SW480 (cell line): ENCODE measurements at regions not wholly inside any gene's neighbourhood (a gene's known extent, or its start where the extent isn't known, plus 50 kb on each side); places are given as distances from the start of the nearest gene placed in this dataset.

ENCODE experiments used
- DNase-seq: peaks from one replicate; pipeline ENCODE4 v3.0.0-alpha.2; 2016; ENCODE audit warnings: low spot score

GRCh38 chr1:244265507-244265906 is 186.2 kb downstream of the ADSS2 start:
- DNase-seq, result no peak

- no peak for DNase-seq
Observed at GRCh38 chr1:244269169-244269568, 182.5 kb downstream of the ADSS2 start.

- DNase-seq, result no peak
Observed at GRCh38 chr1:244271004-244271403, 180.7 kb downstream of the ADSS2 start.

- DNase-seq, result no peak
Observed at GRCh38 chr1:244271691-244272308, 179.9 kb downstream of the ADSS2 start.

- peak; percentile 82 for DNase-seq
Observed at GRCh38 chr1:244272471-244273261, 179.0 kb downstream of the ADSS2 start.

- peak; percentile 8 for DNase-seq
Observed at GRCh38 chr1:244273262-244273844, 178.4 kb downstream of the ADSS2 start.

- DNase-seq, result peak; percentile 45
Observed at GRCh38 chr1:244273845-244274619, 177.7 kb downstream of the ADSS2 start.

- DNase-seq, result no peak
Observed at GRCh38 chr1:244276646-244277045, 175.1 kb downstream of the ADSS2 start.

- DNase-seq, result no peak
Observed at GRCh38 chr1:244280201-244280600, 171.5 kb downstream of the ADSS2 start.

GRCh38 chr1:244280859-244281258 is 170.8 kb downstream of the ADSS2 start:
- no peak for DNase-seq

GRCh38 chr1:244283772-244284171 is 167.9 kb downstream of the ADSS2 start:
- DNase-seq, result no peak

- no peak for DNase-seq
Observed at GRCh38 chr1:244284641-244285156, 167.0 kb downstream of the ADSS2 start.

- no peak for DNase-seq
Observed at GRCh38 chr1:244286341-244286740, 165.4 kb downstream of the ADSS2 start.

GRCh38 chr1:244287726-244288125 is 164.0 kb downstream of the ADSS2 start:
- no peak for DNase-seq

GRCh38 chr1:244288663-244289062 is 163.0 kb downstream of the ADSS2 start:
- no peak for DNase-seq

- DNase-seq, result peak; percentile 57
Observed at GRCh38 chr1:244289991-244290785, 161.5 kb downstream of the ADSS2 start.

- no peak for DNase-seq
Observed at GRCh38 chr1:244291236-244292201, 160.2 kb downstream of the ADSS2 start.

- no peak for DNase-seq
Observed at GRCh38 chr1:244294599-244295224, 157.0 kb downstream of the ADSS2 start.

GRCh38 chr1:244296003-244296402 is 155.7 kb downstream of the ADSS2 start:
- no peak for DNase-seq

- no peak for DNase-seq
Observed at GRCh38 chr1:244296447-244296846, 155.3 kb downstream of the ADSS2 start.
